ENCODE measurements at regions not wholly inside any gene's neighbourhood (a gene's known extent, or its start where the extent isn't known, plus 50 kb on each side); places are given as distances from the start of the nearest gene placed in this dataset.
A peak's percentile ranks its signal among the peaks of the same experiment; 100 is the strongest.

DNA sequence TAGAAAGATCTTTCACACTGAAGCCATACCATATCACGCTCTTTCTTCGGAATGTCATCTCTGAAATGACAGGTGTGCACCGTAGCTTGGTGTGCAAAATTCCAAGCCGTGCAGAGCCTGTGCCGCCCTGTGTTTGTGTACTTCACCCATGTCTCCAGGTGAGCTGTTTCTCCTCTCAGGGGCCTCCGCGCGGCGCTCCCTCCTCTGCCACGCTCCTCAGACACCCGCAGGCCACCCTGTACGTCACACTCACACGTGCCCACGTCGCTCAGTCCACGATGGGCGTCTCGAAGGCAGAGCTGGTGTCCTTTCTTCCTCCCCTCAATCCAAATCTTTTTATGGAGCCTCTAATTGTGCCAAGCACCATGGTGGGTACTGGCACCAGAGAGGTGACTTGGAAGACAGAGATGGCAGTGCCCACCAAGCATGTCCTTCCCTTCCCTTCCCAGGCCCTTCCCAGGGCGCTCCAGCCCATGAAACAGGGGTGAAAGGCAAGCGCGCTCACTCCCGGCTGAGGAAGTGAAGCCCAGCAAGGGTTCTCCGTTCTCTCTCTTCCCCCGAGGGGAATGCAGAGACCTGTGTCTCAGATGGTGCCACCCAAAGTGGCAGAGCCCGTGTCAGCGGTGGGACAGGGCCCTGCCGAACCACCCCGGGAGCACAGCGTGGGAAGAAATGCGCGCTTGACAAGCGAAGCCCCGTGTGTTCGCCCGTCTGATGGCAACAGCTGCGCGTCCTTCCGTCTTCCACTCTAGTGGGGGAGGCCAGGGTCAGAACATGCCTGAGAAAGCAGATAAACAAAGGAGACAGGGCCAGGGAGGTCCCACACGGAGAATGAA, 292.5 kb upstream of the SHH start:
- TF ChIP-seq, protein P1, sequence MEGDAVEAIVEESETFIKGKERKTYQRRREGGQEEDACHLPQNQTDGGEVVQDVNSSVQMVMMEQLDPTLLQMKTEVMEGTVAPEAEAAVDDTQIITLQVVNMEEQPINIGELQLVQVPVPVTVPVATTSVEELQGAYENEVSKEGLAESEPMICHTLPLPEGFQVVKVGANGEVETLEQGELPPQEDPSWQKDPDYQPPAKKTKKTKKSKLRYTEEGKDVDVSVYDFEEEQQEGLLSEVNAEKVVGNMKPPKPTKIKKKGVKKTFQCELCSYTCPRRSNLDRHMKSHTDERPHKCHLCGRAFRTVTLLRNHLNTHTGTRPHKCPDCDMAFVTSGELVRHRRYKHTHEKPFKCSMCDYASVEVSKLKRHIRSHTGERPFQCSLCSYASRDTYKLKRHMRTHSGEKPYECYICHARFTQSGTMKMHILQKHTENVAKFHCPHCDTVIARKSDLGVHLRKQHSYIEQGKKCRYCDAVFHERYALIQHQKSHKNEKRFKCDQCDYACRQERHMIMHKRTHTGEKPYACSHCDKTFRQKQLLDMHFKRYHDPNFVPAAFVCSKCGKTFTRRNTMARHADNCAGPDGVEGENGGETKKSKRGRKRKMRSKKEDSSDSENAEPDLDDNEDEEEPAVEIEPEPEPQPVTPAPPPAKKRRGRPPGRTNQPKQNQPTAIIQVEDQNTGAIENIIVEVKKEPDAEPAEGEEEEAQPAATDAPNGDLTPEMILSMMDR (IDR thresholded peaks at IDR 0.05; ENCODE audit: control insufficient read depth, extremely low read depth, insufficient read depth), result no peak
- H3K4me3 ChIP-seq (ENCODE audit: low read depth, low read length), result no peak overlapping the region
- no peak for DNase-seq (ENCODE audit: low read depth)

DNA sequence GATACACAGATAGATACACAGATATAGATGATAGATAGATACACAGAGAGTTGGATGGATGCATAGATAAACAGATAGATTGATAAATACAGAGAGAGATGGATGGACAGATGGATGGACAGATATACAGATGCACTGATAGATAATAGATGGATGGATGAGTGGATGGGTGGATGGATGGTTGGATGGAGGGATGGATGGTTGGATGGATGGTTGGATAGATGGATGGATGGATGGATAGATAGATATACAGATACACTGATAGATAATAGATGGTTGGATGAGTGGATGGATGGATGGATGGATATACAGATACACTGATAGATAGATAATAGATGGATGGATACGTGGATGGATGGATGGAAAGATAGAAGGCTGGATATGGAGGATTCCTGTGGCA, 290.0 kb upstream of the SHH start:
- TF ChIP-seq, protein P1 (IDR thresholded peaks at IDR 0.05; ENCODE audit: control insufficient read depth, extremely low read depth, insufficient read depth), result no peak
- DNase-seq (ENCODE audit: low read depth), result no peak
- H3K4me3 ChIP-seq (ENCODE audit: low read depth, low read length), result no peak overlapping the region

DNA sequence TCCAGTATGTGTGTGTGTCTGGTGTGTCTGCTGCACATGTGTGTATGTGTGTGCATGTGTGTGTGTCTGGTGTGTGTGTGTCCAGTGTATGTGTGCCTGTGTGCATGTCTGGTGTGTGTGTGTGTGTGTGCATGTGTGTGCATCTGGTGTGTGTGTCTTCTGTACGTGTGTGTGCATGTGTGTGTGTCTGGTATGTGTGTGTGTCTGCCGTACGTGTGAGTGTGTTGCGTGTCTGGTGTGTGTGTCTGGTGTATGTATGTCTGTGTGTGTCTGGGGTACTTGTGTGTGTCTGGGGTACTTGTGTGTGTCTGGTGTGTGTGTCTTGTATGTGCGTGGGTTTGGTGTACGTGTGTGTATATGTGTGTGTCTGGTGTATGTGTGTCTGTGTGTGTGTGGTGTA, 289.1 kb upstream of the SHH start:
- no peak for DNase-seq (ENCODE audit: low read depth)
- TF ChIP-seq, protein P1 (IDR thresholded peaks at IDR 0.05; ENCODE audit: control insufficient read depth, extremely low read depth, insufficient read depth), result no peak
- H3K4me3 ChIP-seq (ENCODE audit: low read depth, low read length), result no peak overlapping the region

DNA sequence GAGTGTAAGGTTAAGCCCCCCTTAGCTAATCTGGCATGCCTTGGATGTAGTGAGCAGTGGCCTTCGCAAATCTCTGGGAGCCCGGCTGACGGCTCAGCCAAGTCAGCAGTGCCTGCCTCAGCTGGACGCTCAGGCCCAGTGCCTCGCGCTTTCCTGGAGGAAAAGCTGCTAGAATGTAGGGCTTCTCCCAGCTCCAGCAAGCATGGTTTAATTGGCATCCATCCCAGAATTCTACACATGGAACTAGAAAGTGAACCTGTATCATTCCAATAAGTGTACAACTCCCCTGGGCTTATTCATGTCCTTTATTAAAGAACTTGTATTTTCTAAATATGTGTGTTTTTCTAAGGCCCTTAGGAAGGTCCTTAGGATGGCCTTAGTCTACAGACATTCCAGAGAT, 287.8 kb upstream of the SHH start:
- DNase-seq (ENCODE audit: low read depth), result no peak
- TF ChIP-seq, protein P1 (IDR thresholded peaks at IDR 0.05; ENCODE audit: control insufficient read depth, extremely low read depth, insufficient read depth), result no peak
- no peak overlapping the region for H3K4me3 ChIP-seq (ENCODE audit: low read depth, low read length)

DNA sequence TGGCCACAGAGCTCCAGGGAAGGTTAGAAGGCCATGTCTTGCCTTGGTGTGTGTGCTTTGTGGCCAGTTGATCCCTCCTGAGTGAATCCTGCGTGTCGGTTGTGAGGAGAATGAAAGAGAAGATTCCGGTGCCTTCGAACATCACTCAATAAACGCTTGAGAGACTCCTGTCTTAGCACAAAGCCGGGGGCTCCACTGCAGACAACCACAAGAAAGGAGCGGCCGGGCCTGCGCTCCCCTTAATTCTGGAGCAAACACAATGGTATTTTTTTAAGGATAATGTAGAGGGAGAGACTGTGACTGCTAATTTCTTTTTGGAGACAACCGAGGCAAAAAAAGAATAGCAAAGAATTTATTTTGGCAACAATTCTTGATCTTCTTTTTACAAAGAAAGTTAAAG, 286.8 kb upstream of the SHH start:
- no peak overlapping the region for H3K4me3 ChIP-seq (ENCODE audit: low read depth, low read length)
- no peak for DNase-seq (ENCODE audit: low read depth)
- TF ChIP-seq, protein P1 (IDR thresholded peaks at IDR 0.05; ENCODE audit: control insufficient read depth, extremely low read depth, insufficient read depth), result no peak

DNA sequence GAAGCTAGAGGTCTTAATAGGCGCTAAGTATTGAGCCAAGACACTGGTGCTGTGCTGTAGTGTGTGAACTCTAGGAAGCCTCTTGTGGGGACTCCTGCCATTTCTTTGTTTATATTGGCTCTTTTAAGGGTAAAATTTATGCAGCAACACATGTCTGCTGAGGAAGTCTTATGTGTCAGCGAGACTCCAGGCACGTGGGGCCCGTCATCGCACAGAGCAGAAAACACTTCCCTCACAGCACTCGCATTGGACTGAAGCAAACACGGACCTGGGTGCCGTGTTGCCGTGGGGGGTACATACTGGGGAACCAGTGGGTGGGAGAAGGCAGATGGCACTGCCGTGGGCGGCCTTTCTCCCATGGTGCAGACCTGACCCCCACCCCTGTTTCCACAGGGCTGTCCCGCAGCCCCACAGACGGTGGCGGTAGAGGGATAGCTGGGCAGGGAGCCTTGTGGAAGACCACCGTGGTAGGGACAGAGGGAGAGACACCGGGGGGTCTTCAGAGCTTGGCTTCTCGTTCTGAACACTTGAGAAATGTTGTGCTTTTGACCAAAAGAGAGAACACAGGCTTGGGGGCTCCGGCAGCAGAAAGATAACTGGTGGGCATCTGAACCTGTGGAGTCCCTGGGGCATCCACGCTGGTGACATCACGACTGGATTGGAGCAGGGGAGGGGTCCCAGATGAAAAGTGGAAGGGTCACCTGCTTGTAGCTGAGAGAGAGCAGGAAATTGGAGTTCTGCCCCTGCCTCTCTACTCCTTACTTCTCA, 284.7 kb upstream of the SHH start:
- peak; percentile 60 for DNase-seq (ENCODE audit: low read depth)
- TF ChIP-seq, protein P1 (IDR thresholded peaks at IDR 0.05; ENCODE audit: control insufficient read depth, extremely low read depth, insufficient read depth), result no peak
- H3K4me3 ChIP-seq (ENCODE audit: low read depth, low read length), result no peak overlapping the region

Data from LNCaP clone FGC (cell line).